Liver (tissue), 7 donors: ENCODE measurements at regions not wholly inside any gene's neighbourhood (a gene's known extent, or its start where the extent isn't known, plus 50 kb on each side); places are given as distances from the start of the nearest gene placed in this dataset.
A peak's percentile ranks its signal among the peaks of the same experiment; 100 is the strongest.

Experiments
- DNase-seq: peaks from one replicate; pipeline ENCODE4 v3.0.0-alpha.2; 2017; ENCODE audit warnings: low spot score
- H3K27ac ChIP-seq, 2 donors: one replicate each; pipeline ENCODE4 v1.7.0; 2013; ENCODE audit warnings: inconsistent platforms in 2 of 2, low read length in 2 of 2, control low read depth in 1 of 2, low read depth in 1 of 2, mild to moderate bottlenecking in 1 of 2
- H3K27me3 ChIP-seq, 4 donors: one replicate each; pipeline versions ENCODE4 v1.6.1 to v1.7.0; 2013; ENCODE audit warnings: low read length in 3 of 4, inconsistent platforms in 1 of 4, mild to moderate bottlenecking in 1 of 4, moderate library complexity in 1 of 4; ENCODE audit not compliant: control insufficient read depth in 4 of 4, insufficient read depth in 4 of 4
- H3K36me3 ChIP-seq, 4 donors: one replicate each; pipeline versions ENCODE4 v1.6.1 to v1.7.0; 2013; ENCODE audit warnings: low read length in 3 of 4, mild to moderate bottlenecking in 3 of 4, low read depth in 1 of 4, moderate library complexity in 1 of 4; ENCODE audit not compliant: control insufficient read depth in 4 of 4, insufficient read depth in 3 of 4
- H3K4me1 ChIP-seq, 4 donors: one replicate each; pipeline versions ENCODE4 v1.6.1 to v1.7.0; 2013; ENCODE audit warnings: low read length in 3 of 4, mild to moderate bottlenecking in 3 of 4, moderate library complexity in 1 of 4; ENCODE audit not compliant: control insufficient read depth in 4 of 4, insufficient read depth in 4 of 4
- H3K4me3 ChIP-seq, 3 donors: one replicate each; pipeline versions ENCODE4 v1.6.1 to v1.7.0; 2013; ENCODE audit warnings: low read length in 3 of 3, control low read depth in 1 of 3, low read depth in 1 of 3, mild to moderate bottlenecking in 1 of 3
- H3K9ac ChIP-seq, 2 donors: one replicate each; pipeline ENCODE4 v1.7.0; 2013; ENCODE audit warnings: low read length in 2 of 2, mild to moderate bottlenecking in 2 of 2, moderate library complexity in 2 of 2, control low read depth in 1 of 2, low read depth in 1 of 2
- H3K9me3 ChIP-seq, 4 donors: one replicate each; pipeline versions ENCODE4 v1.6.1 to v1.7.0; 2013; ENCODE audit warnings: low read length in 3 of 4; ENCODE audit not compliant: control insufficient read depth in 4 of 4
- EGR1 ChIP-seq, 2 donors: IDR thresholded peaks; 2 replicates each; pipeline ENCODE4 v1.6.1; 2016 to 2018; ENCODE audit warnings: antibody characterized with exemption in 2 of 2, low read depth in 2 of 2
- FOXA1 ChIP-seq: IDR thresholded peaks from 2 replicates; pipeline ENCODE4 v1.6.1; 2016; ENCODE audit warnings: antibody characterized with exemption
- FOXA2 ChIP-seq: IDR thresholded peaks from 2 replicates; pipeline ENCODE4 v1.6.1; 2016; ENCODE audit warnings: antibody characterized with exemption
- GABPA ChIP-seq, 2 donors: IDR thresholded peaks in 1 of 2; conservative IDR thresholded peaks in 1 of 2; 2 replicates each; pipeline ENCODE4 v1.6.1; 2016; ENCODE audit warnings: antibody characterized with exemption in 2 of 2, mild to moderate bottlenecking in 1 of 2, moderate library complexity in 1 of 2
- HNF4A ChIP-seq, 2 donors: conservative IDR thresholded peaks; 2 replicates each; pipeline ENCODE4 v1.6.1; 2016; ENCODE audit warnings: antibody characterized with exemption in 2 of 2, mild to moderate bottlenecking in 2 of 2
- HNF4G ChIP-seq: IDR thresholded peaks from 2 replicates; pipeline ENCODE4 v1.6.1; 2016; ENCODE audit warnings: antibody characterized with exemption
- NR2F2 ChIP-seq: IDR thresholded peaks from 2 replicates; pipeline ENCODE4 v1.6.1; 2016; ENCODE audit warnings: antibody characterized with exemption
- RAD21 ChIP-seq, 2 donors: IDR thresholded peaks; 2 replicates each; pipeline ENCODE4 v1.6.1; 2016; ENCODE audit warnings: antibody characterized with exemption in 2 of 2, mild to moderate bottlenecking in 2 of 2
- SP1 ChIP-seq: IDR thresholded peaks from 2 replicates; pipeline ENCODE4 v1.6.1; 2018; ENCODE audit warnings: antibody characterized with exemption, mild to moderate bottlenecking
- TAF1 ChIP-seq: conservative IDR thresholded peaks from 2 replicates; pipeline ENCODE4 v1.6.1; 2016; ENCODE audit warnings: antibody characterized with exemption, mild to moderate bottlenecking
- YY1 ChIP-seq: IDR thresholded peaks from 2 replicates; pipeline ENCODE4 v1.6.1; 2016; ENCODE audit warnings: antibody characterized with exemption, mild to moderate bottlenecking
- WGBS: extraction: QIAGEN DNeasy Blood & Tissue Kit; methylation state at CpG from one replicate; pipeline ENCODE4 v1.1.7; 2013; 5-methylcytosine and 5-hydroxymethylcytosine counted together
- TF ChIP-seq, protein P1 (sequence below): IDR thresholded peaks from 2 replicates; pipeline ENCODE4 v1.6.1; 2016; ENCODE audit warnings: antibody characterized with exemption
- TF ChIP-seq, protein P2 (sequence below): IDR thresholded peaks from 2 replicates; pipeline ENCODE4 v1.6.1; 2016; ENCODE audit warnings: antibody characterized with exemption
- TF ChIP-seq, protein P3 (sequence below): IDR thresholded peaks from 2 replicates; pipeline ENCODE4 v1.6.1; 2016; ENCODE audit warnings: antibody characterized with exemption, mild to moderate bottlenecking
- TF ChIP-seq, protein P4 (sequence below): IDR thresholded peaks from 2 replicates; pipeline ENCODE4 v1.6.1; 2016; ENCODE audit warnings: antibody characterized with exemption
- donor health status: healthy.
- donor health status: healthy.
- donor health status: healthy.
- donor health status: healthy.

DNA sequence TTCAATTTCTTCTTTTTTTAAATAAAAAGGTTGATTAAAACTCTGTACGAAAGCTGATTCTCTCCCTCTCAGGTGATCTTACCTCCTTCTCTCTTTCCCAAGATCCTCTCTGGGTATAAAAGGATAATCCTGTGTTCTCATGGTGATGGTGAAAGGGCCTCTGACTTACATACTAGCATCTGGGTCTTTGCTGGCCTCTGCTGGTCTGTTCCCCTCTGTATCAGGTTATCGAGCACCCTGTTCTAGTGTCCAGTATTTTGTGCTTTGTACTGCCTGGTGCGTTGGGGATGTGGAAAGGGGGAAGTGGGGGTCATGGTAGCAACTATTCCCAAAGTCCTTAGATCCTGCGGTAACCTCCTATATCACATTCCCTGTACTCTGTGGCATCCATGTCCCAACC, 328.9 kb downstream of the NR2F1-AS1 start:
- Histone ChIP-seq H3K9me3 (no peaks in the 10 kb centered on the region), H3K9ac (no peak overlapping the region), H3K36me3 (no peaks in the 10 kb centered on the region), H3K4me3 (no peak overlapping the region), H3K27me3 (no peaks in the 10 kb centered on the region), H3K4me1 (no peaks in the 10 kb centered on the region), H3K27ac (no peak overlapping the region)
- 84% methylated on average over 4 of the region's 4 CpGs for WGBS
- no peak for DNase-seq
- TF ChIP-seq, protein P1, sequence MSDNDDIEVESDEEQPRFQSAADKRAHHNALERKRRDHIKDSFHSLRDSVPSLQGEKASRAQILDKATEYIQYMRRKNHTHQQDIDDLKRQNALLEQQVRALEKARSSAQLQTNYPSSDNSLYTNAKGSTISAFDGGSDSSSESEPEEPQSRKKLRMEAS, result no peak
- TF ChIP-seq HNF4A (conservative IDR thresholded peaks at IDR 0.05), result no peak
- no peak for TF ChIP-seq FOXA1
- TF ChIP-seq, protein P2, sequence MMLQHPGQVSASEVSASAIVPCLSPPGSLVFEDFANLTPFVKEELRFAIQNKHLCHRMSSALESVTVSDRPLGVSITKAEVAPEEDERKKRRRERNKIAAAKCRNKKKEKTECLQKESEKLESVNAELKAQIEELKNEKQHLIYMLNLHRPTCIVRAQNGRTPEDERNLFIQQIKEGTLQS, result no peak
- TF ChIP-seq YY1, result no peak
- TF ChIP-seq FOXA2, result no peak
- TF ChIP-seq, protein P3, sequence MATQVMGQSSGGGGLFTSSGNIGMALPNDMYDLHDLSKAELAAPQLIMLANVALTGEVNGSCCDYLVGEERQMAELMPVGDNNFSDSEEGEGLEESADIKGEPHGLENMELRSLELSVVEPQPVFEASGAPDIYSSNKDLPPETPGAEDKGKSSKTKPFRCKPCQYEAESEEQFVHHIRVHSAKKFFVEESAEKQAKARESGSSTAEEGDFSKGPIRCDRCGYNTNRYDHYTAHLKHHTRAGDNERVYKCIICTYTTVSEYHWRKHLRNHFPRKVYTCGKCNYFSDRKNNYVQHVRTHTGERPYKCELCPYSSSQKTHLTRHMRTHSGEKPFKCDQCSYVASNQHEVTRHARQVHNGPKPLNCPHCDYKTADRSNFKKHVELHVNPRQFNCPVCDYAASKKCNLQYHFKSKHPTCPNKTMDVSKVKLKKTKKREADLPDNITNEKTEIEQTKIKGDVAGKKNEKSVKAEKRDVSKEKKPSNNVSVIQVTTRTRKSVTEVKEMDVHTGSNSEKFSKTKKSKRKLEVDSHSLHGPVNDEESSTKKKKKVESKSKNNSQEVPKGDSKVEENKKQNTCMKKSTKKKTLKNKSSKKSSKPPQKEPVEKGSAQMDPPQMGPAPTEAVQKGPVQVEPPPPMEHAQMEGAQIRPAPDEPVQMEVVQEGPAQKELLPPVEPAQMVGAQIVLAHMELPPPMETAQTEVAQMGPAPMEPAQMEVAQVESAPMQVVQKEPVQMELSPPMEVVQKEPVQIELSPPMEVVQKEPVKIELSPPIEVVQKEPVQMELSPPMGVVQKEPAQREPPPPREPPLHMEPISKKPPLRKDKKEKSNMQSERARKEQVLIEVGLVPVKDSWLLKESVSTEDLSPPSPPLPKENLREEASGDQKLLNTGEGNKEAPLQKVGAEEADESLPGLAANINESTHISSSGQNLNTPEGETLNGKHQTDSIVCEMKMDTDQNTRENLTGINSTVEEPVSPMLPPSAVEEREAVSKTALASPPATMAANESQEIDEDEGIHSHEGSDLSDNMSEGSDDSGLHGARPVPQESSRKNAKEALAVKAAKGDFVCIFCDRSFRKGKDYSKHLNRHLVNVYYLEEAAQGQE, result no peak
- TF ChIP-seq, protein P4, sequence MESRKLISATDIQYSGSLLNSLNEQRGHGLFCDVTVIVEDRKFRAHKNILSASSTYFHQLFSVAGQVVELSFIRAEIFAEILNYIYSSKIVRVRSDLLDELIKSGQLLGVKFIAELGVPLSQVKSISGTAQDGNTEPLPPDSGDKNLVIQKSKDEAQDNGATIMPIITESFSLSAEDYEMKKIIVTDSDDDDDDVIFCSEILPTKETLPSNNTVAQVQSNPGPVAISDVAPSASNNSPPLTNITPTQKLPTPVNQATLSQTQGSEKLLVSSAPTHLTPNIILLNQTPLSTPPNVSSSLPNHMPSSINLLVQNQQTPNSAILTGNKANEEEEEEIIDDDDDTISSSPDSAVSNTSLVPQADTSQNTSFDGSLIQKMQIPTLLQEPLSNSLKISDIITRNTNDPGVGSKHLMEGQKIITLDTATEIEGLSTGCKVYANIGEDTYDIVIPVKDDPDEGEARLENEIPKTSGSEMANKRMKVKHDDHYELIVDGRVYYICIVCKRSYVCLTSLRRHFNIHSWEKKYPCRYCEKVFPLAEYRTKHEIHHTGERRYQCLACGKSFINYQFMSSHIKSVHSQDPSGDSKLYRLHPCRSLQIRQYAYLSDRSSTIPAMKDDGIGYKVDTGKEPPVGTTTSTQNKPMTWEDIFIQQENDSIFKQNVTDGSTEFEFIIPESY, result no peak
- no peak for TF ChIP-seq SP1
- TF ChIP-seq HNF4G, result no peak
- TF ChIP-seq EGR1 (IDR thresholded peaks at IDR 0.05; ENCODE audit: low read depth in 2 of 2), result no peak
- no peak for TF ChIP-seq GABPA (IDR thresholded peaks at IDR 0.05 in 1 of 2, conservative IDR thresholded peaks at IDR 0.05 in 1 of 2)

DNA sequence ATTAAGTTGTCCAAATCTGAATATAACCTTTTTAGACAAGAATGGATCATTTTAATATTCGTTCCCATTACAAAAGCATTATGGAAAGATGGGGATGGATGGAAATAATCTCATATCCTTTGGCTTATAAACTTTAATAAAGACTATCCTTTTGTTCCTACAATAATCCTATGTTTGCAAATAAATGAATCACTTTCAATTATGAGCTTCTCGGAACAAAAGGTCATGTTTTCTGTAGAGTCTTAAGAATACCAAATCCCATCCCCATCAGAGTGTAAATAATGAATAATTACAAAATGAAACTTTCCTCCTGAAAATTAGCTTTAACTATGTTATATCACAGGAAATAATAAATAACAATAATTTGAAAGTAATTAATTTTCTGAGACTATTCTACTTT, 329.7 kb downstream of the NR2F1-AS1 start:
- H3K36me3 ChIP-seq, result no peaks in the 10 kb centered on the region
- TF ChIP-seq FOXA2, result no peak
- TF ChIP-seq, protein P1, result no peak
- no peaks in the 10 kb centered on the region for H3K4me1 ChIP-seq
- H3K9ac ChIP-seq, result no peak overlapping the region
- no peak for DNase-seq
- 82% methylated on average over 2 of the region's 2 CpGs for WGBS
- no peaks in the 10 kb centered on the region for H3K9me3 ChIP-seq
- H3K4me3 ChIP-seq, result no peak overlapping the region
- no peaks in the 10 kb centered on the region for H3K27me3 ChIP-seq
- H3K27ac ChIP-seq, result no peak overlapping the region

DNA sequence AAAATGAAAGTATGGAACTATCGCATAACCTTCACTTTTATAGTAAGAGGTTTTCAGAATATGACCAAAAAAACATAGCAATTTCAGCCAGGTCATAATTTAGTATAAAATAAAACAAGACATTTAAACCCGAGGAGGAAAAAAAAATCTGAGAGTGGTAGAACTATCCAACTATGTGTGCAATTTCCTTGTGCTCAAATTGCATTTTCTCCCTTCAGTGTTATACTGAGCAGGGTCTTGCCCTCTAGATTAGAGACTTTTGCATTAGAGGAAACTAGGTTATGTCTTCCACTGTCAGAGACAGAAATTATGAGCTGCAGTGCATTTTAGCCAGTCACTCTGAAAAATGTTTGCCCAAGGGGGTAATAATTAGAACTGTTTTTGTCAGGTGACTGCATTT, 330.6 kb downstream of the NR2F1-AS1 start:
- Histone ChIP-seq H3K4me3 (no peak overlapping the region), H3K27ac (peak overlapping the region; percentile 27 to 40), H3K9ac (no peak overlapping the region), H3K9me3 (no peaks in the 10 kb centered on the region), H3K36me3 (no peaks in the 10 kb centered on the region), H3K4me1 (no peaks in the 10 kb centered on the region), H3K27me3 (no peaks in the 10 kb centered on the region)
- 57% methylated on average over 2 of the region's 2 CpGs for WGBS
- peak; percentile 19 to 26 for TF ChIP-seq RAD21 (IDR thresholded peaks at IDR 0.05)
- TF ChIP-seq, protein P1, result no peak
- TF ChIP-seq, protein P4, result no peak
- TF ChIP-seq TAF1, result no peak
- TF ChIP-seq SP1, result no peak
- no peak for TF ChIP-seq HNF4G
- peak; percentile 36 for TF ChIP-seq NR2F2
- no peak for TF ChIP-seq YY1
- no peak for TF ChIP-seq HNF4A (conservative IDR thresholded peaks at IDR 0.05)
- TF ChIP-seq, protein P3, result no peak
- no peak for DNase-seq
